Adrenal gland (tissue), 5 donors: ENCODE measurements at regions not wholly inside any gene's neighbourhood (a gene's known extent, or its start where the extent isn't known, plus 50 kb on each side); places are given as distances from the start of the nearest gene placed in this dataset.

Experiments
- POLR2A ChIP-seq, 2 donors: fragments of 450-650 bp; IDR thresholded peaks; one replicate each; pipeline ENCODE4 v1.6.1; 2017; ENCODE audit warnings: antibody characterized with exemption in 2 of 2, mild to moderate bottlenecking in 2 of 2, moderate library complexity in 1 of 2
- TF ChIP-seq, protein P1 (sequence below), 6 experiments: fragments of 450-650 bp in 4 of 6; fragments of 200-600 bp in 2 of 6; sonication (generic) in 1 of 6; IDR thresholded peaks; 1 replicate in 5 of 6; 2 replicates in 1 of 6; pipeline versions ENCODE4 v1.5.1 to v1.8.0; 2016 to 2021; ENCODE audit warnings: antibody characterized with exemption in 6 of 6, mild to moderate bottlenecking in 2 of 6, moderate library complexity in 1 of 6
- donor health status: DM: no; HTN: no; CAD: no.

DNA sequence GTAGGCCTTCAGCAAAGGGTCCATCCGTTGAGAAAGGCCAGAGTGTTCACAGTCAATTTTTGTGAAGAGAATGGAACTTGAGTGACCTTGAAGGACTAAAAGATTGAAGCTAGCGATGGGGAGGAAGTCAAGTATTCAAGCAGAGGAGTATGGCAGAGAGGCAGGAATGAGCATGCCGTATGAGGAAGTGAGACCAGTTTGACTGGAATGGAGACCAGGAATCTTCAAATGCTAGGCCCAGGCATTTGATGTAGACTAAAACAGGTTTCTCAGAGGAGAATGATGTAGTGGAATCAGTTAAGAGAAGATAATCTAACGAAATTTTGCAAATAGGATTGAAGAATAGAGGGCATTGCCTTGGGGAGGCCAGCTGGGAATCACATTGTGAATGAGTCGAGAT, 90.4 kb upstream of the SEMA6A start:
- TF ChIP-seq, protein P1, sequence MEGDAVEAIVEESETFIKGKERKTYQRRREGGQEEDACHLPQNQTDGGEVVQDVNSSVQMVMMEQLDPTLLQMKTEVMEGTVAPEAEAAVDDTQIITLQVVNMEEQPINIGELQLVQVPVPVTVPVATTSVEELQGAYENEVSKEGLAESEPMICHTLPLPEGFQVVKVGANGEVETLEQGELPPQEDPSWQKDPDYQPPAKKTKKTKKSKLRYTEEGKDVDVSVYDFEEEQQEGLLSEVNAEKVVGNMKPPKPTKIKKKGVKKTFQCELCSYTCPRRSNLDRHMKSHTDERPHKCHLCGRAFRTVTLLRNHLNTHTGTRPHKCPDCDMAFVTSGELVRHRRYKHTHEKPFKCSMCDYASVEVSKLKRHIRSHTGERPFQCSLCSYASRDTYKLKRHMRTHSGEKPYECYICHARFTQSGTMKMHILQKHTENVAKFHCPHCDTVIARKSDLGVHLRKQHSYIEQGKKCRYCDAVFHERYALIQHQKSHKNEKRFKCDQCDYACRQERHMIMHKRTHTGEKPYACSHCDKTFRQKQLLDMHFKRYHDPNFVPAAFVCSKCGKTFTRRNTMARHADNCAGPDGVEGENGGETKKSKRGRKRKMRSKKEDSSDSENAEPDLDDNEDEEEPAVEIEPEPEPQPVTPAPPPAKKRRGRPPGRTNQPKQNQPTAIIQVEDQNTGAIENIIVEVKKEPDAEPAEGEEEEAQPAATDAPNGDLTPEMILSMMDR (IDR thresholded peaks at IDR 0.05) = no peak
- no peak for TF ChIP-seq POLR2A (IDR thresholded peaks at IDR 0.05)
